Mesendoderm (in vitro differentiated cells): ENCODE measurements at regions not wholly inside any gene's neighbourhood (a gene's known extent, or its start where the extent isn't known, plus 50 kb on each side); places are given as distances from the start of the nearest gene placed in this dataset.
"Not testable (repeated sequence)": the region's sequence is repeated elsewhere in the genome, so short reads cannot be mapped to it uniquely, and the experiment has no call there.

ENCODE experiments used
- DNase-seq: peaks from one replicate; pipeline ENCODE4 v3.0.0; 2013
- H2AK5ac ChIP-seq: 2 replicates; pipeline ENCODE4 v1.6.1; 2013; ENCODE audit warnings: low read length, inconsistent platforms
- H2BK120ac ChIP-seq: 2 replicates; pipeline ENCODE4 v1.6.1; 2013; ENCODE audit warnings: low read depth, mild to moderate bottlenecking, low read length, moderate library complexity, mixed read lengths
- H2BK15ac ChIP-seq: replicated peaks from 2 replicates; pipeline ENCODE4 v1.6.1; 2013; ENCODE audit warnings: low read depth, mild to moderate bottlenecking, moderate library complexity
- H2BK5ac ChIP-seq: 2 replicates; pipeline ENCODE4 v1.6.1; 2013; ENCODE audit warnings: low read length, inconsistent platforms
- H3K18ac ChIP-seq: 2 replicates; pipeline ENCODE4 v1.6.1; 2013; ENCODE audit warnings: mild to moderate bottlenecking, low read length, mixed read lengths
- H3K23ac ChIP-seq: one replicate; pipeline ENCODE4 v1.6.1; 2013; ENCODE audit warnings: low read length
- H3K27ac ChIP-seq: 2 replicates; pipeline ENCODE4 v1.5.1; 2013; ENCODE audit warnings: low read depth, mild to moderate bottlenecking, inconsistent platforms, low read length, moderate library complexity
- H3K27me3 ChIP-seq: 2 replicates; pipeline ENCODE4 v1.6.1; 2013; ENCODE audit warnings: low read length, control low read depth, mild to moderate bottlenecking, inconsistent platforms; ENCODE audit not compliant: insufficient read depth, poor library complexity
- H3K36me3 ChIP-seq: 2 replicates; pipeline ENCODE4 v1.6.1; 2013; ENCODE audit warnings: low read length, inconsistent platforms; ENCODE audit not compliant: control insufficient read depth, insufficient read depth
- H3K4ac ChIP-seq: one replicate; pipeline ENCODE4 v1.6.1; 2013; ENCODE audit warnings: low read depth, mild to moderate bottlenecking, low read length, moderate library complexity
- H3K4me1 ChIP-seq: 2 replicates; pipeline ENCODE4 v1.6.1; 2013; ENCODE audit warnings: low read depth, low read length, inconsistent platforms; ENCODE audit not compliant: control insufficient read depth
- H3K4me2 ChIP-seq: 2 replicates; pipeline ENCODE4 v1.6.1; 2013; ENCODE audit warnings: low read length
- H3K4me3 ChIP-seq: 2 replicates; pipeline ENCODE4 v1.5.1; 2013; ENCODE audit warnings: mild to moderate bottlenecking, low read length
- H3K56ac ChIP-seq: one replicate; pipeline ENCODE4 v1.6.1; 2013; ENCODE audit warnings: low read length
- H3K79me1 ChIP-seq: 2 replicates; pipeline ENCODE4 v1.6.1; 2013; ENCODE audit warnings: low read length, inconsistent platforms
- H3K79me2 ChIP-seq: 2 replicates; pipeline ENCODE4 v1.6.1; 2013; ENCODE audit warnings: mild to moderate bottlenecking, low read length; ENCODE audit not compliant: control insufficient read depth, insufficient read depth
- H3K9ac ChIP-seq: 2 replicates; pipeline ENCODE4 v1.6.1; 2013; ENCODE audit warnings: low read length, inconsistent platforms
- H4K5ac ChIP-seq: one replicate; pipeline ENCODE4 v1.6.1; 2013; ENCODE audit warnings: low read length
- H4K8ac ChIP-seq: one replicate; pipeline ENCODE4 v1.6.1; 2013; ENCODE audit warnings: low read depth, mild to moderate bottlenecking, control low read depth, low read length, moderate library complexity
- WGBS: extraction: QIAGEN DNeasy Blood & Tissue Kit; methylation state at CpG from one replicate; pipeline ENCODE4 v1.1.7; 2013; ENCODE audit warnings: low lambda C conversion rate, missing lambda C conversion rate; ENCODE audit not compliant: insufficient coverage; ENCODE audit errors: extremely low coverage; 5-methylcytosine and 5-hydroxymethylcytosine counted together

DNA sequence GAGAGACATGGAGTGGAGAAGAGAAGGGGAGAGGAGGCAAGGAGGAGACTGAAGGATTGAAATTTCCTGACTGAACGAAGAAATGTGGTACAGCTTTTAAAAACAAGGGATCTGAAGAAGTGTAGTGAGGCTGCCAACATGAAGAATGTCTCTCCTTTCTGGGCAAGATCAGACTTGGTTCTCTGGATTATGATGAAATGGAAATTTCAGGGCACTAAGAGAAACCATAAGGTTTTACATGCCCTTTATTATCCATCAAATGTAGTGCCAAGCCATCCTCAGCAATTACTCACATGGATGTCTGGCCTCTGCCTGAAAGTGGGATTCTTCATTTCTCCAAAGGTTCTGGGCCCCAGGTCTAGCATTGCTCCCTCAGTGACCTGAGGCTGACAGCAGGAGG lies 77.6 kb upstream of the CCDC80 start:
- Histone ChIP-seq H3K79me1 (no peaks in the 10 kb centered on the region), H3K27me3 (no peaks in the 10 kb centered on the region), H2BK120ac (no peak overlapping the region), H3K4ac (no peak overlapping the region), H4K5ac (no peak overlapping the region), H3K56ac (no peak overlapping the region), H2AK5ac (no peak overlapping the region), H3K4me2 (no peak overlapping the region), H3K36me3 (no peaks in the 10 kb centered on the region), H3K4me1 (no peaks in the 10 kb centered on the region), H2BK5ac (no peak overlapping the region), H3K9ac (no peak overlapping the region), H4K8ac (no peak overlapping the region), H3K23ac (no peak overlapping the region), H3K79me2 (no peaks in the 10 kb centered on the region), H3K18ac (no peak overlapping the region), H3K27ac (no peak overlapping the region), H3K4me3 (no peak overlapping the region), H2BK15ac (no peak overlapping the region)
- no CpG with 5 or more reads among the region's 1 CpG for WGBS
- peak; percentile 6 for DNase-seq

DNA sequence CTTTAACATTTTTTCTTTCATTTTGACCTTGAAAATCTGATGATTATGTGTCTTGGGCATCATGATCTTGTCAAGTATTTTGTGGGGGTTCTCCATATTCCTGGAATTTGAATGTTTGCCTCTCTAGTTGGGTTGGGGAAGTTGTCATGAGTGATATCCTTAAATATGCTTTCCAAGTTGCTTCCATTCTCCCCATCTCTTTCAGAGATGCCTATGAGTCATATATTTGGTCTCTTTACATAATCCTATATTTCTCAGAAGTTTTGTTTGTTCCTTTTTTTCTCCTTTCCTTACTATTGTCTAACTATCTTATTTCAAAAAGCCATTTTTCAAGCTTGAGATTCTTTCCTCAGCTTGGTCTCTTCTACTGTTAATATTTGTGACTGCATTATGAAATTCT lies 69.0 kb upstream of the CCDC80 start:
- no peak overlapping the region for H4K8ac ChIP-seq
- H3K4me2 ChIP-seq = no peak overlapping the region
- no peak overlapping the region for H3K18ac ChIP-seq
- H3K27me3 ChIP-seq = no peaks in the 10 kb centered on the region
- no peak overlapping the region for H3K9ac ChIP-seq
- H2BK15ac ChIP-seq = no peak overlapping the region
- H2AK5ac ChIP-seq = no peak overlapping the region
- no peaks in the 10 kb centered on the region for H3K79me1 ChIP-seq
- no peak overlapping the region for H3K4ac ChIP-seq
- no peak overlapping the region for H2BK120ac ChIP-seq
- no peaks in the 10 kb centered on the region for H3K4me1 ChIP-seq
- no peak overlapping the region for H3K56ac ChIP-seq
- no peaks in the 10 kb centered on the region for H3K36me3 ChIP-seq
- H2BK5ac ChIP-seq = no peak overlapping the region
- H4K5ac ChIP-seq = no peak overlapping the region
- H3K4me3 ChIP-seq = no peak overlapping the region
- no peak for DNase-seq
- no peak overlapping the region for H3K23ac ChIP-seq
- H3K79me2 ChIP-seq = no peaks in the 10 kb centered on the region
- no peak overlapping the region for H3K27ac ChIP-seq

DNA sequence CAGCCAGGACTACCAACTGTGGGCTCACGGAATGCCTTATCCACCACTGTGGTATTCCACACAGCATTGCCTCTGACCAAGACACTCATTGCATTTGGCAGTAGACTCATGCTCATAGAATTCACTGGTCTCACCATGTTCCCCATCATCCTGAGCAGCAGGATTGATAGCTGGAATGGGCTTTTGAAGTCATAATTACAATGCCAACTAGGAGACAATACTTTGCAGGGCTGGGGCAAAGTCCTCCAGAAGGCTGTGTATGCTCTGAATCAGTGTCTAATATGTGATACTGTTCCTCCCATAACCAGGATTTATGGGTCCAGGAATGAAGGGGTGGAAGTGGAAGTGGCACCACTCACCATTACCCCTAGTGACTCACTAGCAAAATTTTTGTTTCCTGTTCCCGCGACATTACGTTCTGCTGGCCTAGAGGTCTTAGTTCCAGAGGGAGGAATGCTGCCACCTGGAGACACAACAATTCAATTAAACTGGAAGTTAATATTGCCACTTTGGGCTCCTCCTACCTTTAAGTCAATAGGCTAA lies 58.6 kb upstream of the CCDC80 start:
- Histone ChIP-seq H3K36me3 (no peaks in the 10 kb centered on the region), H4K8ac (no peak overlapping the region), H3K4me1 (no peaks in the 10 kb centered on the region), H4K5ac (no peak overlapping the region), H3K27ac (no peak overlapping the region), H3K4me2 (no peak overlapping the region), H3K79me2 (no peaks in the 10 kb centered on the region), H2BK120ac (no peak overlapping the region), H3K18ac (no peak overlapping the region), H3K27me3 (no peaks in the 10 kb centered on the region), H2BK15ac (no peak overlapping the region), H3K79me1 (no peaks in the 10 kb centered on the region), H3K23ac (no peak overlapping the region), H2BK5ac (no peak overlapping the region), H2AK5ac (no peak overlapping the region), H3K56ac (no peak overlapping the region), H3K9ac (no peak overlapping the region), H3K4ac (no peak overlapping the region), H3K4me3 (no peak overlapping the region)
- peak; percentile 61 for DNase-seq
- WGBS = no CpG with 5 or more reads among the region's 4 CpGs

DNA sequence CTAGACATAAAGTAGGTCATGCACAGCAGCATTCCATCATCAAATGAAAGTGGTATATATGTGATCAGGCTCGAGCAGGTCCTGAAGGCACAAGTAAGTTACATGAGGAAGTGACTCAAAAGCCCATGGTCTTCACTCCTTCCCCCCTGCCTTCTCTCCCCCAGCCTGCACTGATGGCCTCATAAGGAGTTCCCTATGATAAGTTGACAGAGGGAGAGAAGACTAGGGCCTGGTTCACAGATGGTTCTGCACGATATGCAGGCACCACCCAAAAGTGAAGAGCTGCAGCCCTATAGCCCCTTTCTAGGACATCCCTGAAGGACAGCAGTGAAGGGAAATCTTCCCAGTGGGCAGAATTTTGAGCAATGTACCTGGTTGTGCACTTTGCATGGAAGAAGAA lies 57.5 kb upstream of the CCDC80 start:
- not testable (repeated sequence) for DNase-seq, H3K27me3 ChIP-seq, H3K18ac ChIP-seq, H2BK15ac ChIP-seq, H3K4me3 ChIP-seq, H3K4me2 ChIP-seq, H3K56ac ChIP-seq, H4K5ac ChIP-seq, H3K4me1 ChIP-seq, H3K79me2 ChIP-seq, H3K4ac ChIP-seq, H2BK120ac ChIP-seq, H3K23ac ChIP-seq, H3K36me3 ChIP-seq, H3K27ac ChIP-seq, H3K9ac ChIP-seq, H2BK5ac ChIP-seq, H3K79me1 ChIP-seq, H4K8ac ChIP-seq, H2AK5ac ChIP-seq
- WGBS = no CpG with 5 or more reads among the region's 2 CpGs

DNA sequence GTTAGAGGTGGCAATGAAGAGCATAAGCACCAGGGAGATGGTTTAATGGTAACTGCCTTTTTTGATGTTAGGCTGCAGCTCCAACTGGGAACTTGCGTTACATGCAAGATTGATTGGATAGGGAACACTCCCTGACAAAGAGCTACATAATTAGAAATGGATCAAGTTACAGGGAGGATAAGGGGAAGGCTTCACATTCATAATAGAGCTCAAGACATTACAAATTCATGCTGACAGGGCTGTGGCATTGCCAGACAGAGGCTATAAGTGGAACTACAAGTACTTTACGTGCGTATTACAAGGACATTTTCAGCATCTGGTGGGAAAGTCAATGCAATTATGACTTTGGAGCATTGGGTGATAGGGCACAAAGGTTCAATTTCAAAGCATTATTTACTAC lies 55.3 kb upstream of the CCDC80 start:
- H3K4me3 ChIP-seq, H3K18ac ChIP-seq, H4K5ac ChIP-seq, H2BK5ac ChIP-seq, H3K79me1 ChIP-seq, H3K4me2 ChIP-seq, H3K4me1 ChIP-seq, H2BK15ac ChIP-seq, H3K23ac ChIP-seq, H3K9ac ChIP-seq, H4K8ac ChIP-seq, H2AK5ac ChIP-seq, H3K79me2 ChIP-seq, H2BK120ac ChIP-seq, H3K36me3 ChIP-seq, DNase-seq, H3K27ac ChIP-seq, H3K27me3 ChIP-seq, H3K56ac ChIP-seq, H3K4ac ChIP-seq: not testable (repeated sequence)
- WGBS = no CpG with 5 or more reads among the region's 3 CpGs

DNA sequence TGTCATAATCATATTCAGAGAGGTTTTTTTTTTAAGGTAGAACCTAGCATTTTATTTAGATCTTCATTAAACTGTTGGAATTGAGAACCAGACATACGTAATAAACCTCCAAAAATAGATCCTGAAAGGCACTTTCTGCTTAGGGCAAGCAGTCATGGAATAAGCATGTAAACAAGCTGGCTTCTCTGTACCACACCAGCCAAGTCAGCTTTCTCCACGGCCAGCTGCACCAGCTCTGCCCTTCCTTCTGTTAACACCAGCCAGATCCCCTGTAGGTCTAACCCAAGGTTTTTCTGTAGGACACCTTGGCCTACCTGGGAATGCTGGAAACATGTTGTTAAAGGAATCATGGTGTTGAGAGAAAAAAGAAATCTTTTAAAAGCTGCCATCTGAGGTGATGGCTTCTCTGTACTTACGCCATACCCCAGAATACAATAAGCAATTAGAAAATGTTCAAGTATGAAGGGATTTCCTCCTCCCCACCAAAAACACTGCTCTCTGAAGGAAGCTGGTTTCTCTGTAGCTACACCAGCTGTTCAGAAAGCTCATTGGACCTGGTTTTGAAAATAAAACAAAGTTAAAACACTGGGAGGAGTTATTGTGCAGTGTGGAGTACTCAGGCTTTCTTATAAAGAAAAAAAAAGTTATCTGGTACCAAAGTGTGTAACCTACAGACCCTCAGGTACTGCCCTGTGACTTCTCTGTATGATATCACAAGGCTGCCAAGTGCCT lies 54.6 kb upstream of the CCDC80 start:
- H3K4me3 ChIP-seq, H3K9ac ChIP-seq, H2BK15ac ChIP-seq, H2AK5ac ChIP-seq, H3K4ac ChIP-seq, H2BK5ac ChIP-seq, H3K36me3 ChIP-seq, H3K79me2 ChIP-seq, H3K4me1 ChIP-seq, DNase-seq, H3K27ac ChIP-seq, H3K56ac ChIP-seq, H4K5ac ChIP-seq, H3K4me2 ChIP-seq, H3K79me1 ChIP-seq, H3K27me3 ChIP-seq, H4K8ac ChIP-seq, H3K23ac ChIP-seq, H2BK120ac ChIP-seq, H3K18ac ChIP-seq: not testable (repeated sequence)
- no CpG with 5 or more reads among the region's 3 CpGs for WGBS
